Progenitor cell of endocrine pancreas (in vitro differentiated cells): ENCODE measurements at regions not wholly inside any gene's neighbourhood (a gene's known extent, or its start where the extent isn't known, plus 50 kb on each side); places are given as distances from the start of the nearest gene placed in this dataset.

Source experiments
- DNase-seq: peaks from one replicate; pipeline ENCODE4 v3.0.0; 2021; ENCODE audit warnings: low spot score; ENCODE audit not compliant: unreplicated experiment
- H3K27ac Mint-ChIP-seq: 2 replicates; pipeline ENCODE4 v1.8.0; 2021; ENCODE audit warnings: mild to moderate bottlenecking, moderate library complexity, mixed read lengths
- H3K27me3 Mint-ChIP-seq: 2 replicates; pipeline ENCODE4 v1.8.0; 2021; ENCODE audit warnings: mixed read lengths
- H3K36me3 Mint-ChIP-seq: 2 replicates; pipeline ENCODE4 v1.8.0; 2022; ENCODE audit warnings: mixed read lengths; ENCODE audit not compliant: insufficient read depth
- H3K4me1 Mint-ChIP-seq: 2 replicates; pipeline ENCODE4 v1.8.0; 2021; ENCODE audit warnings: low read depth, mixed read lengths
- H3K4me3 Mint-ChIP-seq: 2 replicates; pipeline ENCODE4 v1.8.0; 2021; ENCODE audit warnings: low read depth, mild to moderate bottlenecking, moderate library complexity, mixed read lengths
- H3K9me3 Mint-ChIP-seq: 2 replicates; pipeline ENCODE4 v1.8.0; 2021; ENCODE audit warnings: low read depth, mixed read lengths
- TF ChIP-seq, protein P1 (sequence below): fragments of 200-600 bp; sonication (generic); IDR thresholded peaks from one replicate; pipeline ENCODE4 v1.5.0; 2021; ENCODE audit warnings: antibody characterized with exemption, mild to moderate bottlenecking; ENCODE audit not compliant: unreplicated experiment

DNA sequence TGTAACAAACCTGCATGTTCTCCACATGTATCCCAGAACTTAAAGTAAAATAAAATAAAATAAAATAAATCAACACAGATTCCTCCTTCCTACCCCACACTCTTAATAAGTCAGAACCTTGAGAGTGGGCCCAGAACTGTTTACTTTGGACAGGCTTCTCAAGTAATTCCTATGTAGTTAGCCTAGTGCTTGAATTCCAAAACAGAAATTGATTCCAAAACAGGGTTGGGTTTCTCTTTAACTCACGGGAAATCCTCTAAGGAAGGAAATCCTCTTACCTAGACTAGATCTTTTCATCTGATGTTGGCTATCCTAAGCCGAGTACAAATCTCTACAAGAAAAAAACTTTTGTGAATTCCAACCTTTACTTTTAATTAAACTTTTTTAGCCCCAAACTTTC is 324.7 kb upstream of the C16orf82 start:
- DNase-seq, result no peak
- no peak overlapping the region for H3K4me3 Mint-ChIP-seq
- H3K27me3 Mint-ChIP-seq, result peaks cover 43% of the 10 kb centered on the region
- TF ChIP-seq, protein P1, sequence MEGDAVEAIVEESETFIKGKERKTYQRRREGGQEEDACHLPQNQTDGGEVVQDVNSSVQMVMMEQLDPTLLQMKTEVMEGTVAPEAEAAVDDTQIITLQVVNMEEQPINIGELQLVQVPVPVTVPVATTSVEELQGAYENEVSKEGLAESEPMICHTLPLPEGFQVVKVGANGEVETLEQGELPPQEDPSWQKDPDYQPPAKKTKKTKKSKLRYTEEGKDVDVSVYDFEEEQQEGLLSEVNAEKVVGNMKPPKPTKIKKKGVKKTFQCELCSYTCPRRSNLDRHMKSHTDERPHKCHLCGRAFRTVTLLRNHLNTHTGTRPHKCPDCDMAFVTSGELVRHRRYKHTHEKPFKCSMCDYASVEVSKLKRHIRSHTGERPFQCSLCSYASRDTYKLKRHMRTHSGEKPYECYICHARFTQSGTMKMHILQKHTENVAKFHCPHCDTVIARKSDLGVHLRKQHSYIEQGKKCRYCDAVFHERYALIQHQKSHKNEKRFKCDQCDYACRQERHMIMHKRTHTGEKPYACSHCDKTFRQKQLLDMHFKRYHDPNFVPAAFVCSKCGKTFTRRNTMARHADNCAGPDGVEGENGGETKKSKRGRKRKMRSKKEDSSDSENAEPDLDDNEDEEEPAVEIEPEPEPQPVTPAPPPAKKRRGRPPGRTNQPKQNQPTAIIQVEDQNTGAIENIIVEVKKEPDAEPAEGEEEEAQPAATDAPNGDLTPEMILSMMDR, result no peak
- H3K36me3 Mint-ChIP-seq, result no peaks in the 10 kb centered on the region
- no peaks in the 10 kb centered on the region for H3K4me1 Mint-ChIP-seq
- H3K9me3 Mint-ChIP-seq, result no peaks in the 10 kb centered on the region
- no peak overlapping the region for H3K27ac Mint-ChIP-seq

DNA sequence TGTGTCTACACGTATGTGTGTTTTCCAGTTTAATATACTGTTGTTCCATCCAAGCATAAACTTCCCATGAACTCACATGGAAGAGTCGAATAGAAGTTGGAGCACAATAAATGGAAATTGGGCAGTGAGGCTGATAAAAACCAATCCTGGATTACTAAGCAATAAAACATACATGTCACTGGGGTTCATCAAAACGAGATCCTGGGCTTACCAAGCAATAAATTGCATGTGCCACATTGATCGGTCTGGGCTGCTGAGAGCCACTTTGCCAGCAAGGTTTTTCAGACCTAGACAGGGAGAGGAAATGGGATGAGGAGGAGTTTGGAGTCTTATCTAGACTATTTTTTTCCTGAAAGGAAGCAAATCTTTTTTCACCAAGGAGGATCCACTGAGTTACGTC is 322.3 kb upstream of the C16orf82 start:
- DNase-seq, result no peak
- no peak overlapping the region for H3K4me3 Mint-ChIP-seq
- TF ChIP-seq, protein P1, result no peak
- H3K27me3 Mint-ChIP-seq, result peaks cover 61% of the 10 kb centered on the region
- H3K27ac Mint-ChIP-seq, result no peak overlapping the region
- no peaks in the 10 kb centered on the region for H3K9me3 Mint-ChIP-seq
- no peaks in the 10 kb centered on the region for H3K4me1 Mint-ChIP-seq
- H3K36me3 Mint-ChIP-seq, result no peaks in the 10 kb centered on the region

DNA sequence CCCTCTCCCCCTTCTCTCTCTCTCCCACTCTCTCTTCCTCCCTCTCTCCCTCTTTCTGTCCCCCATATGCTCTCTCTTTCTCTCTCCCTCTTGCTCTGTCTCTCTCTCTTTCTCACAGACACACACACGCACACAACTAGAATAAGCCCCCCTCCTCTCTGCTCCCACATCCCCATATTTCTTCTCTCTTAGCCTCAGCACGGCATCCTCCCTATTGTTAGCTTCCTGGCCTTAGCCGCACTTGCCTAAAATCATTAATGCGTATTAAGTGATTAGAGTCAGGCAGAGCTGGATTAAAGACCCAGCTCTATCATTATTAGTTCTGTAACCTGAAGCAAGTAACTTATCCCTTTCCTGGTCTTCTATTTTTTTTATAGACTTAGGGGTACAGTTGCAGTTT is 319.0 kb upstream of the C16orf82 start:
- no peak for DNase-seq
- TF ChIP-seq, protein P1, result no peak
- Mint-ChIP-seq H3K9me3 (no peaks in the 10 kb centered on the region), H3K36me3 (no peaks in the 10 kb centered on the region), H3K27me3 (peaks cover 70% of the 10 kb centered on the region), H3K4me1 (no peaks in the 10 kb centered on the region), H3K27ac (no peak overlapping the region), H3K4me3 (no peak overlapping the region)

DNA sequence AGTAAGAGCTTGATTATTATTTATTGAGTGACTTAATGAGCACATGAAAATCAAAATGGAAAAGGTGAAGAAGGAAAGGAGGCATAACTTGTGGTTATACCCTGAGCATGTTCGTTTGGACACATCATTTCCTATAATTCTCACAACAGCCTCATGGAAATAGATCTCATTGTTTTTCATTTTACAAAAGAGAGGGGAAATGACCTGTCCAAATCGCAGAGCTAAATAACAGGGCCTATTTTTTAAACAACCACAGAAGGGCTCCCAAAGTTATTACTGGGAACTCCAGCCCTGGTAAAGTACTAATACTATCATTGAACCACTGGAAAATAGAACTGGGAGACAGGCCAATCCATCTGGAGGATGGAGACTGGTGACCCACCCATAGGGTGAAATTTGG is 317.7 kb upstream of the C16orf82 start:
- no peak overlapping the region for H3K4me3 Mint-ChIP-seq

DNA sequence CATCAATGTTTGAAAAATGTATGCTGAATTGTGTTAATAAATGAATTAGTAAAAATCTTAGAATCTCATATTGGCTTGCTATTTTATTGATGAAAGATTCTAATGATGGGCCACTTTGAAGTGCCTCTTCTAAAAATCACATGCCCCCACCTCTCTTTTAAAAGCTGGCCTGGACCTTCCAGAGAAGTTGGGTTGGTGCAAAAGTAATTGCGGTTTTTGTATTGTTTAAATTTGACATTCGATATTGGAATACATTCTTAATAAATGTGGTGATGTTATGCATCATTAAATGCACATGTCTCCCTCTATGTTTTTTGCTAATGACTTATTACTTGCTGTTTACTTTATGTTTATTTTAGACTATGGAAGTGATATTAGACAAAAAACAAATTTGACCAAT is 314.6 kb upstream of the C16orf82 start:
- H3K4me1 Mint-ChIP-seq, result no peaks in the 10 kb centered on the region
- no peak for DNase-seq
- H3K27me3 Mint-ChIP-seq, result peaks cover 54% of the 10 kb centered on the region
- H3K27ac Mint-ChIP-seq, result no peak overlapping the region
- no peaks in the 10 kb centered on the region for H3K36me3 Mint-ChIP-seq
- TF ChIP-seq, protein P1, result no peak
- peaks cover 4% of the 10 kb centered on the region for H3K9me3 Mint-ChIP-seq
- H3K4me3 Mint-ChIP-seq, result no peak overlapping the region

More for the DNA sequence above, 317.7 kb upstream of the C16orf82 start:
- Mint-ChIP-seq H3K36me3 (no peaks in the 10 kb centered on the region), H3K4me1 (no peaks in the 10 kb centered on the region), H3K27ac (no peak overlapping the region), H3K27me3 (peaks cover 75% of the 10 kb centered on the region), H3K9me3 (no peaks in the 10 kb centered on the region)
- TF ChIP-seq, protein P1, result no peak
- DNase-seq, result no peak
